ENCODE measurements at regions not wholly inside any gene's neighbourhood (a gene's known extent, or its start where the extent isn't known, plus 50 kb on each side); places are given as distances from the start of the nearest gene placed in this dataset.

GRCh38 chr13:66089711-66090110 is 1140.4 kb downstream of the PCDH9 start:
- Histone ChIP-seq H4K20me1 (replicated peaks; ENCODE audit: insufficient read depth) (no peaks in the 10 kb centered on the region), H3K9me2 (ENCODE audit: insufficient read depth) (no peaks in the 10 kb centered on the region), H3F3A (replicated peaks; ENCODE audit: low read depth) (no peaks in the 10 kb centered on the region), H3K79me2 (replicated peaks; ENCODE audit: insufficient read depth) (no peaks in the 10 kb centered on the region), H3K4me2 (no peak overlapping the region), H3K27ac (ENCODE audit: low read depth) (no peak overlapping the region), H3K36me3 (ENCODE audit: insufficient read depth) (no peaks in the 10 kb centered on the region), H3K4me1 (ENCODE audit: insufficient read depth) (no peaks in the 10 kb centered on the region), H3K27me3 (ENCODE audit: insufficient read depth) (no peaks in the 10 kb centered on the region), H3K4me3 (no peak overlapping the region), H2AFZ (no peak overlapping the region)
- Mint-ChIP-seq H3K36me3 (ENCODE audit: low read depth) (no peaks in the 10 kb centered on the region), H3K9me3 (peaks cover 1% of the 10 kb centered on the region; the same call in 1 of the 3 replicates), H3K27ac (no peak overlapping the region), H3K4me3 (no peak overlapping the region), H3K27me3 (ENCODE audit: insufficient read depth, low read depth, poor library complexity) (no peaks in the 10 kb centered on the region), H3K4me1 (no peaks in the 10 kb centered on the region)
- no peak for DNase-seq (ENCODE audit: low spot score)
- TF ChIP-seq STAT1 (IDR thresholded peaks at IDR 0.05; ENCODE audit: unreplicated experiment) (no peak), EZH2phosphoT487 (IDR thresholded peaks at IDR 0.05; ENCODE audit: unreplicated experiment) (no peak)
- ATAC-seq = no peak

DNA sequence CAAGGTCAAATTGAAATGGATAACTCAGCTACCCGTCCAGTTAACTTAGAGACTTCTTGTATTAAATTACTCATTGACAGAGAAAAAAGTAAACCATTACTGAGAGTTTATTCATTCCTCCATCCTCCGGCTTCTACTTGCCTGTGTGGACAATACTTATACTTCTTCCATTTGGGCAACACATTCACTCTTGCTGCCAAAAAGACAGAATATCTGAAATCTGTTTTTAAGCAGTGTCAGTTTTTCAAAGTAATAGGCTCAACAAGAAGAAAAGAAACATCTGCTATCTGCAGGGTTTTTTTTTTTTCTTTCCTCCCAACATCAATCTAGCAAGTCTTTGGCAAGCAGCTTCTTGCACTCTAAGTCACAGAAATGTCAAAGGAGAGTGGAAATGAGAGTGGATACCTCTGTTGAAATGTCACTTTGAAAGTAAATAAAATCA is 1142.8 kb downstream of the PCDH9 start:
- H3K27ac ChIP-seq (ENCODE audit: low read depth) = no peak overlapping the region
- no peaks in the 10 kb centered on the region for H3K27me3 ChIP-seq (ENCODE audit: insufficient read depth)
- H3F3A ChIP-seq (replicated peaks; ENCODE audit: low read depth) = no peaks in the 10 kb centered on the region
- Mint-ChIP-seq H3K27ac (no peak overlapping the region), H3K9me3 (no peaks in the 10 kb centered on the region), H3K4me3 (no peak overlapping the region), H3K4me1 (no peaks in the 10 kb centered on the region), H3K27me3 (ENCODE audit: insufficient read depth, low read depth, poor library complexity) (no peaks in the 10 kb centered on the region), H3K36me3 (ENCODE audit: low read depth) (no peaks in the 10 kb centered on the region)
- no peaks in the 10 kb centered on the region for H3K9me2 ChIP-seq (ENCODE audit: insufficient read depth)
- no peak for DNase-seq (ENCODE audit: low spot score)
- no peaks in the 10 kb centered on the region for H3K36me3 ChIP-seq (ENCODE audit: insufficient read depth)
- no peak for ATAC-seq
- H3K4me3 ChIP-seq = no peak overlapping the region
- H3K4me2 ChIP-seq = no peak overlapping the region
- H3K4me1 ChIP-seq (ENCODE audit: insufficient read depth) = no peaks in the 10 kb centered on the region
- no peaks in the 10 kb centered on the region for H4K20me1 ChIP-seq (replicated peaks; ENCODE audit: insufficient read depth)
- H2AFZ ChIP-seq = no peak overlapping the region
- H3K79me2 ChIP-seq (replicated peaks; ENCODE audit: insufficient read depth) = no peaks in the 10 kb centered on the region
- no peak for TF ChIP-seq NANOG (IDR thresholded peaks at IDR 0.05; ENCODE audit: borderline replicate concordance)
- TF ChIP-seq JUNB (IDR thresholded peaks at IDR 0.05; ENCODE audit: unreplicated experiment) = no peak
- no peak for TF ChIP-seq STAT1 (IDR thresholded peaks at IDR 0.05; ENCODE audit: unreplicated experiment)
- TF ChIP-seq CREB1 (CRISPR knock-in tag; IDR thresholded peaks at IDR 0.05; ENCODE audit: low read depth) = no peak
- TF ChIP-seq ETS1 (IDR thresholded peaks at IDR 0.05) = no peak
- no peak for TF ChIP-seq POLR2AphosphoS5 (IDR thresholded peaks at IDR 0.05; ENCODE audit: low read depth)
- TF ChIP-seq, protein P1, sequence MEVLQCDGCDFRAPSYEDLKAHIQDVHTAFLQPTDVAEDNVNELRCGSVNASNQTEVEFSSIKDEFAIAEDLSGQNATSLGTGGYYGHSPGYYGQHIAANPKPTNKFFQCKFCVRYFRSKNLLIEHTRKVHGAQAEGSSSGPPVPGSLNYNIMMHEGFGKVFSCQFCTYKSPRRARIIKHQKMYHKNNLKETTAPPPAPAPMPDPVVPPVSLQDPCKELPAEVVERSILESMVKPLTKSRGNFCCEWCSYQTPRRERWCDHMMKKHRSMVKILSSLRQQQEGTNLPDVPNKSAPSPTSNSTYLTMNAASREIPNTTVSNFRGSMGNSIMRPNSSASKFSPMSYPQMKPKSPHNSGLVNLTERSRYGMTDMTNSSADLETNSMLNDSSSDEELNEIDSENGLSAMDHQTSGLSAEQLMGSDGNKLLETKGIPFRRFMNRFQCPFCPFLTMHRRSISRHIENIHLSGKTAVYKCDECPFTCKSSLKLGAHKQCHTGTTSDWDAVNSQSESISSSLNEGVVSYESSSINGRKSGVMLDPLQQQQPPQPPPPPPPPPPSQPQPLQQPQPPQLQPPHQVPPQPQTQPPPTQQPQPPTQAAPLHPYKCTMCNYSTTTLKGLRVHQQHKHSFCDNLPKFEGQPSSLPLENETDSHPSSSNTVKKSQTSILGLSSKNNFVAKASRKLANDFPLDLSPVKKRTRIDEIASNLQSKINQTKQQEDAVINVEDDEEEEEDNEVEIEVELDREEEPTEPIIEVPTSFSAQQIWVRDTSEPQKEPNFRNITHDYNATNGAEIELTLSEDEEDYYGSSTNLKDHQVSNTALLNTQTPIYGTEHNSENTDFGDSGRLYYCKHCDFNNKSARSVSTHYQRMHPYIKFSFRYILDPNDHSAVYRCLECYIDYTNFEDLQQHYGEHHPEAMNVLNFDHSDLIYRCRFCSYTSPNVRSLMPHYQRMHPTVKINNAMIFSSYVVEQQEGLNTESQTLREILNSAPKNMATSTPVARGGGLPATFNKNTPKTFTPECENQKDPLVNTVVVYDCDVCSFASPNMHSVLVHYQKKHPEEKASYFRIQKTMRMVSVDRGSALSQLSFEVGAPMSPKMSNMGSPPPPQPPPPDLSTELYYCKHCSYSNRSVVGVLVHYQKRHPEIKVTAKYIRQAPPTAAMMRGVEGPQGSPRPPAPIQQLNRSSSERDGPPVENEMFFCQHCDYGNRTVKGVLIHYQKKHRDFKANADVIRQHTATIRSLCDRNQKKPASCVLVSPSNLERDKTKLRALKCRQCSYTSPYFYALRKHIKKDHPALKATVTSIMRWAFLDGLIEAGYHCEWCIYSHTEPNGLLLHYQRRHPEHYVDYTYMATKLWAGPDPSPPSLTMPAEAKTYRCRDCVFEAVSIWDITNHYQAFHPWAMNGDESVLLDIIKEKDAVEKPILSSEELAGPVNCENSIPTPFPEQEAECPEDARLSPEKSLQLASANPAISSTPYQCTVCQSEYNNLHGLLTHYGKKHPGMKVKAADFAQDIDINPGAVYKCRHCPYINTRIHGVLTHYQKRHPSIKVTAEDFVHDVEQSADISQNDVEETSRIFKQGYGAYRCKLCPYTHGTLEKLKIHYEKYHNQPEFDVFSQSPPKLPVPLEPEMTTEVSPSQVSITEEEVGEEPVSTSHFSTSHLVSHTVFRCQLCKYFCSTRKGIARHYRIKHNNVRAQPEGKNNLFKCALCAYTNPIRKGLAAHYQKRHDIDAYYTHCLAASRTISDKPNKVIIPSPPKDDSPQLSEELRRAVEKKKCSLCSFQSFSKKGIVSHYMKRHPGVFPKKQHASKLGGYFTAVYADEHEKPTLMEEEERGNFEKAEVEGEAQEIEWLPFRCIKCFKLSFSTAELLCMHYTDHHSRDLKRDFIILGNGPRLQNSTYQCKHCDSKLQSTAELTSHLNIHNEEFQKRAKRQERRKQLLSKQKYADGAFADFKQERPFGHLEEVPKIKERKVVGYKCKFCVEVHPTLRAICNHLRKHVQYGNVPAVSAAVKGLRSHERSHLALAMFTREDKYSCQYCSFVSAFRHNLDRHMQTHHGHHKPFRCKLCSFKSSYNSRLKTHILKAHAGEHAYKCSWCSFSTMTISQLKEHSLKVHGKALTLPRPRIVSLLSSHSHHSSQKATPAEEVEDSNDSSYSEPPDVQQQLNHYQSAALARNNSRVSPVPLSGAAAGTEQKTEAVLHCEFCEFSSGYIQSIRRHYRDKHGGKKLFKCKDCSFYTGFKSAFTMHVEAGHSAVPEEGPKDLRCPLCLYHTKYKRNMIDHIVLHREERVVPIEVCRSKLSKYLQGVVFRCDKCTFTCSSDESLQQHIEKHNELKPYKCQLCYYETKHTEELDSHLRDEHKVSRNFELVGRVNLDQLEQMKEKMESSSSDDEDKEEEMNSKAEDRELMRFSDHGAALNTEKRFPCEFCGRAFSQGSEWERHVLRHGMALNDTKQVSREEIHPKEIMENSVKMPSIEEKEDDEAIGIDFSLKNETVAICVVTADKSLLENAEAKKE (CRISPR knock-in tag; IDR thresholded peaks at IDR 0.05) = no peak
- no peak for TF ChIP-seq CTCF (conservative IDR thresholded peaks at IDR 0.05; ENCODE audit: low read depth in 2 of 2)
- TF ChIP-seq ZNF331 (CRISPR knock-in tag; IDR thresholded peaks at IDR 0.05; ENCODE audit: low read depth) = no peak
- no peak for TF ChIP-seq ZNF114 (CRISPR knock-in tag; IDR thresholded peaks at IDR 0.05)

All from GM23338 (cell line).